Spleen (tissue), 7 donors: ENCODE measurements at regions not wholly inside any gene's neighbourhood (a gene's known extent, or its start where the extent isn't known, plus 50 kb on each side); places are given as distances from the start of the nearest gene placed in this dataset.

Experiments used
- CTCF ChIP-seq, 11 experiments: fragments of 200-600 bp in 7 of 11; fragments of 450-650 bp in 4 of 11; sonication (generic) in 4 of 11; IDR thresholded peaks in 8 of 11; conservative IDR thresholded peaks in 3 of 11; 1 replicate in 7 of 11; 2 replicates in 4 of 11; pipeline versions ENCODE4 v1.4.0 to v1.8.0; 2016 to 2021; ENCODE audit warnings: antibody characterized with exemption in 11 of 11, inconsistent platforms in 4 of 11, mild to moderate bottlenecking in 1 of 11
- POLR2A ChIP-seq, 3 donors: fragments of 450-650 bp; IDR thresholded peaks; one replicate each; pipeline ENCODE4 v1.5.1; 2017; ENCODE audit warnings: antibody characterized with exemption in 3 of 3, mild to moderate bottlenecking in 1 of 3
- donor health status: DM: no; HTN: no; CAD: no; lungs with moderate emphysema.
- donor health status: DM: no; HTN: no; CAD: no.
- donor health status: DM: no; HTN: no; CAD: no.

GRCh38 chr3:87835236-87835635, 223.6 kb downstream of the CGGBP1 start:
- TF ChIP-seq CTCF (IDR thresholded peaks at IDR 0.05 in 8 of 11, conservative IDR thresholded peaks at IDR 0.05 in 3 of 11) = no peak
- TF ChIP-seq POLR2A (IDR thresholded peaks at IDR 0.05) = no peak
